ENCODE measurements at regions not wholly inside any gene's neighbourhood (a gene's known extent, or its start where the extent isn't known, plus 50 kb on each side); places are given as distances from the start of the nearest gene placed in this dataset.

GRCh38 chr6:71079677-71080076 is 122.8 kb upstream of the B3GAT2 start:
- no peak for DNase-seq (ENCODE audit: low read depth)
- TF ChIP-seq CTCF (IDR thresholded peaks at IDR 0.05; ENCODE audit: insufficient read depth, low read depth, low read length, missing control alignments) = no peak
- no peak overlapping the region for H3K4me3 ChIP-seq (ENCODE audit: low read depth, low read length)

- H3K4me3 ChIP-seq (ENCODE audit: low read depth, low read length) = no peak overlapping the region
- no peak for DNase-seq (ENCODE audit: low read depth)
- TF ChIP-seq CTCF (IDR thresholded peaks at IDR 0.05; ENCODE audit: insufficient read depth, low read depth, low read length, missing control alignments) = no peak
Measured at GRCh38 chr6:71080133-71080532, 123.3 kb upstream of the B3GAT2 start.

GRCh38 chr6:71080826-71081225 is 124.0 kb upstream of the B3GAT2 start:
- TF ChIP-seq CTCF (IDR thresholded peaks at IDR 0.05; ENCODE audit: insufficient read depth, low read depth, low read length, missing control alignments) = no peak
- H3K4me3 ChIP-seq (ENCODE audit: low read depth, low read length) = no peak overlapping the region
- no peak for DNase-seq (ENCODE audit: low read depth)

- DNase-seq (ENCODE audit: low read depth) = no peak
- no peak overlapping the region for H3K4me3 ChIP-seq (ENCODE audit: low read depth, low read length)
- TF ChIP-seq CTCF (IDR thresholded peaks at IDR 0.05; ENCODE audit: insufficient read depth, low read depth, low read length, missing control alignments) = no peak
Measured at GRCh38 chr6:71082033-71082650, 125.3 kb upstream of the B3GAT2 start.

- H3K4me3 ChIP-seq (ENCODE audit: low read depth, low read length) = no peak overlapping the region
- TF ChIP-seq CTCF (IDR thresholded peaks at IDR 0.05; ENCODE audit: insufficient read depth, low read depth, low read length, missing control alignments) = no peak
- DNase-seq (ENCODE audit: low read depth) = no peak
Measured at GRCh38 chr6:71083308-71083820, 126.5 kb upstream of the B3GAT2 start.

GRCh38 chr6:71088166-71088565 is 131.3 kb upstream of the B3GAT2 start:
- no peak overlapping the region for H3K4me3 ChIP-seq (ENCODE audit: low read depth, low read length)
- no peak for DNase-seq (ENCODE audit: low read depth)
- TF ChIP-seq CTCF (IDR thresholded peaks at IDR 0.05; ENCODE audit: insufficient read depth, low read depth, low read length, missing control alignments) = no peak

- no peak overlapping the region for H3K4me3 ChIP-seq (ENCODE audit: low read depth, low read length)
- no peak for TF ChIP-seq CTCF (IDR thresholded peaks at IDR 0.05; ENCODE audit: insufficient read depth, low read depth, low read length, missing control alignments)
- DNase-seq (ENCODE audit: low read depth) = no peak
Measured at GRCh38 chr6:71090217-71090616, 133.4 kb upstream of the B3GAT2 start.

Measured in GM12865 (cell line).